HCT116 (cell line): ENCODE measurements at regions not wholly inside any gene's neighbourhood (a gene's known extent, or its start where the extent isn't known, plus 50 kb on each side); places are given as distances from the start of the nearest gene placed in this dataset.

Experiments
- EZH2 ChIP-seq: fragments of 200-600 bp; sonication (generic); IDR thresholded peaks from 2 replicates; pipeline ENCODE4 v1.6.1; 2017; ENCODE audit warnings: antibody characterized with exemption, mixed run types
- EZH2phosphoT487 ChIP-seq: fragments of 200-600 bp; IDR thresholded peaks from 2 replicates; pipeline ENCODE4 v1.6.1; 2018; ENCODE audit warnings: antibody characterized with exemption, borderline replicate concordance
- POLR2A ChIP-seq: IDR thresholded peaks from 2 replicates; pipeline ENCODE4 v1.7.0; 2011; ENCODE audit warnings: borderline replicate concordance; ENCODE audit not compliant: insufficient read depth, insufficient read length; ENCODE audit errors: extremely low read depth
- POLR2AphosphoS5 ChIP-seq: IDR thresholded peaks from 2 replicates; pipeline ENCODE4 v1.6.1; 2011; ENCODE audit warnings: mild to moderate bottlenecking, low read depth, low read length, moderate library complexity
- YY1 ChIP-seq: IDR thresholded peaks from 2 replicates; pipeline ENCODE4 v1.6.1; 2011; ENCODE audit warnings: low read length, low read depth, moderate library complexity, mild to moderate bottlenecking; ENCODE audit not compliant: insufficient replicate concordance; ENCODE audit errors: extremely low read depth
- TF ChIP-seq, protein P1 (sequence below), 3 experiments: fragments of 200-600 bp in 1 of 3; sonication (generic) in 1 of 3; IDR thresholded peaks in 2 of 3; conservative IDR thresholded peaks in 1 of 3; 2 replicates each; pipeline ENCODE4 v1.5.1; 2012 to 2017; ENCODE audit warnings: low read depth in 2 of 3, low read length in 2 of 3, antibody characterized with exemption in 1 of 3, borderline replicate concordance in 1 of 3, control low read depth in 1 of 3, mild to moderate bottlenecking in 1 of 3, mixed read lengths in 1 of 3, mixed run types in 1 of 3, moderate library complexity in 1 of 3; ENCODE audit not compliant: insufficient read depth in 1 of 3
- TF ChIP-seq, protein P2 (sequence below): IDR thresholded peaks from 2 replicates; pipeline ENCODE4 v1.6.1; 2012

DNA sequence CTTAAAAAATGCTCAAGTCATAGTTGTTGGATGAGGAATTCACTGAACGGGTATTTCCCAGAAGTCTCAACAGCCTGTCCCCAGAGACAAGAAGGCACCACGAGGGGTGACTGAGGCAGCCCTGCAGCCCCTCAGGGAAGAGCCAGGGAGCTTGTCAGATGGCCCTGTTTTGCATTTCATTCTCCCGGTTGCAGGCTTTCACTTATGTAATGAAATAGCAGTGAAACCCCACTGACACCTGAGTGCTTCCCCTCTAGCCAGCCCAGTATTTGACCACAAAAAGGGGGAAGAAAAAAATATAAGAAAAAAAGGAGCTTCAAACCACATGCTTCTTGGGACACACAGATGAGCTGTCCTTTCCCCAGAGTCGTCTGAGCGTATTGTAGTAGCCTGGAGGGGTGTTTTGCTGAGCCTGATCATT is 75.3 kb upstream of the IL12B start:
- TF ChIP-seq POLR2AphosphoS5 (no peak), EZH2phosphoT487 (no peak), POLR2A (no peak), YY1 (no peak), EZH2 (no peak)
- TF ChIP-seq, protein P1, sequence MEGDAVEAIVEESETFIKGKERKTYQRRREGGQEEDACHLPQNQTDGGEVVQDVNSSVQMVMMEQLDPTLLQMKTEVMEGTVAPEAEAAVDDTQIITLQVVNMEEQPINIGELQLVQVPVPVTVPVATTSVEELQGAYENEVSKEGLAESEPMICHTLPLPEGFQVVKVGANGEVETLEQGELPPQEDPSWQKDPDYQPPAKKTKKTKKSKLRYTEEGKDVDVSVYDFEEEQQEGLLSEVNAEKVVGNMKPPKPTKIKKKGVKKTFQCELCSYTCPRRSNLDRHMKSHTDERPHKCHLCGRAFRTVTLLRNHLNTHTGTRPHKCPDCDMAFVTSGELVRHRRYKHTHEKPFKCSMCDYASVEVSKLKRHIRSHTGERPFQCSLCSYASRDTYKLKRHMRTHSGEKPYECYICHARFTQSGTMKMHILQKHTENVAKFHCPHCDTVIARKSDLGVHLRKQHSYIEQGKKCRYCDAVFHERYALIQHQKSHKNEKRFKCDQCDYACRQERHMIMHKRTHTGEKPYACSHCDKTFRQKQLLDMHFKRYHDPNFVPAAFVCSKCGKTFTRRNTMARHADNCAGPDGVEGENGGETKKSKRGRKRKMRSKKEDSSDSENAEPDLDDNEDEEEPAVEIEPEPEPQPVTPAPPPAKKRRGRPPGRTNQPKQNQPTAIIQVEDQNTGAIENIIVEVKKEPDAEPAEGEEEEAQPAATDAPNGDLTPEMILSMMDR (IDR thresholded peaks at IDR 0.05 in 2 of 3, conservative IDR thresholded peaks at IDR 0.05 in 1 of 3; ENCODE audit: borderline replicate concordance in 1 of 3, insufficient read depth in 1 of 3, low read depth in 2 of 3, low read length in 2 of 3): no peak
- TF ChIP-seq, protein P2, sequence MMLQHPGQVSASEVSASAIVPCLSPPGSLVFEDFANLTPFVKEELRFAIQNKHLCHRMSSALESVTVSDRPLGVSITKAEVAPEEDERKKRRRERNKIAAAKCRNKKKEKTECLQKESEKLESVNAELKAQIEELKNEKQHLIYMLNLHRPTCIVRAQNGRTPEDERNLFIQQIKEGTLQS: no peak
